ENCODE measurements at regions not wholly inside any gene's neighbourhood (a gene's known extent, or its start where the extent isn't known, plus 50 kb on each side); places are given as distances from the start of the nearest gene placed in this dataset.

- TF ChIP-seq CTCF (conservative IDR thresholded peaks at IDR 0.05) (no peak), EZH2 (IDR thresholded peaks at IDR 0.05; ENCODE audit: low read depth) (no peak)
These were observed 904.2 kb upstream of the EDIL3 start for GRCh38 chr5:85288914-85289313.
